Activated T-cell treated with anti-CD3 and anti-CD28 coated beads, Interleukin-2, amount 50 U/mL, for 24 hours (primary cell): ENCODE measurements at regions not wholly inside any gene's neighbourhood (a gene's known extent, or its start where the extent isn't known, plus 50 kb on each side); places are given as distances from the start of the nearest gene placed in this dataset.
"Not testable (repeated sequence)": the region's sequence is repeated elsewhere in the genome, so short reads cannot be mapped to it uniquely, and the experiment has no call there.

Experiments used
- DNase-seq: peaks from one replicate; pipeline ENCODE4 v3.0.0-alpha.2; 2020
- H3K27ac Mint-ChIP-seq: 2 replicates; pipeline ENCODE4 v1.8.0; 2020; ENCODE audit warnings: mild to moderate bottlenecking, mixed read lengths
- H3K27me3 Mint-ChIP-seq: 2 replicates; pipeline ENCODE4 v1.8.0; 2020; ENCODE audit warnings: mixed read lengths
- H3K36me3 Mint-ChIP-seq: 2 replicates; pipeline ENCODE4 v1.8.0; 2020; ENCODE audit warnings: low read depth, mixed read lengths
- H3K4me1 Mint-ChIP-seq: 2 replicates; pipeline ENCODE4 v1.8.0; 2020; ENCODE audit warnings: low read depth, mixed read lengths
- H3K4me3 Mint-ChIP-seq: 2 replicates; pipeline ENCODE4 v1.8.0; 2020; ENCODE audit warnings: mild to moderate bottlenecking, moderate library complexity, mixed read lengths
- H3K9me3 Mint-ChIP-seq: 2 replicates; pipeline ENCODE4 v1.8.0; 2020; ENCODE audit warnings: mixed read lengths

- Mint-ChIP-seq H3K4me3 (no peak overlapping the region), H3K27me3 (no peaks in the 10 kb centered on the region), H3K27ac (no peak overlapping the region), H3K4me1 (no peaks in the 10 kb centered on the region), H3K36me3 (no peaks in the 10 kb centered on the region), H3K9me3 (no peaks in the 10 kb centered on the region)
- DNase-seq: no peak
These were observed 580.9 kb upstream of the TMEFF2 start for GRCh38 chr2:192775459-192776262.

GRCh38 chr2:192775011-192775410, 580.3 kb upstream of the TMEFF2 start:
- H3K27ac Mint-ChIP-seq: no peak overlapping the region

GRCh38 chr2:192773044-192773443, 578.3 kb upstream of the TMEFF2 start:
- DNase-seq: no peak
- H3K36me3 Mint-ChIP-seq: no peaks in the 10 kb centered on the region

More at GRCh38 chr2:192775011-192775410, 580.3 kb upstream of the TMEFF2 start:
- no peak overlapping the region for H3K4me3 Mint-ChIP-seq
- H3K27me3 Mint-ChIP-seq: no peaks in the 10 kb centered on the region
- no peaks in the 10 kb centered on the region for H3K4me1 Mint-ChIP-seq
- no peak for DNase-seq
- no peaks in the 10 kb centered on the region for H3K36me3 Mint-ChIP-seq
- no peaks in the 10 kb centered on the region for H3K9me3 Mint-ChIP-seq

GRCh38 chr2:192749611-192750200, 555.0 kb upstream of the TMEFF2 start:
- no peaks in the 10 kb centered on the region for H3K27me3 Mint-ChIP-seq
- no peaks in the 10 kb centered on the region for H3K36me3 Mint-ChIP-seq
- no peaks in the 10 kb centered on the region for H3K4me1 Mint-ChIP-seq
- DNase-seq: no peak
- H3K9me3 Mint-ChIP-seq: no peaks in the 10 kb centered on the region
- no peak overlapping the region for H3K27ac Mint-ChIP-seq
- no peak overlapping the region for H3K4me3 Mint-ChIP-seq

More at GRCh38 chr2:192773044-192773443, 578.3 kb upstream of the TMEFF2 start:
- H3K27me3 Mint-ChIP-seq: no peaks in the 10 kb centered on the region
- H3K9me3 Mint-ChIP-seq: no peaks in the 10 kb centered on the region
- H3K4me3 Mint-ChIP-seq: no peak overlapping the region
- H3K4me1 Mint-ChIP-seq: no peaks in the 10 kb centered on the region
- H3K27ac Mint-ChIP-seq: no peak overlapping the region

GRCh38 chr2:192741889-192742288, 547.2 kb upstream of the TMEFF2 start:
- H3K4me1 Mint-ChIP-seq: no peaks in the 10 kb centered on the region
- no peaks in the 10 kb centered on the region for H3K36me3 Mint-ChIP-seq
- H3K4me3 Mint-ChIP-seq: no peak overlapping the region
- H3K27ac Mint-ChIP-seq: no peak overlapping the region
- no peak for DNase-seq
- peaks cover 3% of the 10 kb centered on the region for H3K9me3 Mint-ChIP-seq
- no peaks in the 10 kb centered on the region for H3K27me3 Mint-ChIP-seq

GRCh38 chr2:192735447-192735846, 540.7 kb upstream of the TMEFF2 start:
- Mint-ChIP-seq H3K4me1 (no peaks in the 10 kb centered on the region), H3K9me3 (no peaks in the 10 kb centered on the region), H3K36me3 (no peaks in the 10 kb centered on the region), H3K27ac (no peak overlapping the region), H3K27me3 (no peaks in the 10 kb centered on the region), H3K4me3 (no peak overlapping the region)
- DNase-seq: no peak

- no peak for DNase-seq
- Mint-ChIP-seq H3K27ac (no peak overlapping the region), H3K36me3 (no peaks in the 10 kb centered on the region), H3K9me3 (no peaks in the 10 kb centered on the region), H3K4me1 (no peaks in the 10 kb centered on the region), H3K27me3 (no peaks in the 10 kb centered on the region), H3K4me3 (no peak overlapping the region)
These were observed 534.6 kb upstream of the TMEFF2 start for GRCh38 chr2:192729369-192729768.

- Mint-ChIP-seq H3K4me3 (no peak overlapping the region), H3K9me3 (peaks cover 2% of the 10 kb centered on the region), H3K27me3 (no peaks in the 10 kb centered on the region), H3K36me3 (no peaks in the 10 kb centered on the region), H3K4me1 (no peaks in the 10 kb centered on the region), H3K27ac (no peak overlapping the region)
- no peak for DNase-seq
These were observed 531.3 kb upstream of the TMEFF2 start for GRCh38 chr2:192725991-192726390.

GRCh38 chr2:192719629-192720028, 524.9 kb upstream of the TMEFF2 start:
- H3K9me3 Mint-ChIP-seq: peaks cover 2% of the 10 kb centered on the region
- no peaks in the 10 kb centered on the region for H3K27me3 Mint-ChIP-seq
- no peak for DNase-seq
- H3K4me1 Mint-ChIP-seq: no peaks in the 10 kb centered on the region
- no peak overlapping the region for H3K4me3 Mint-ChIP-seq
- H3K36me3 Mint-ChIP-seq: no peaks in the 10 kb centered on the region
- no peak overlapping the region for H3K27ac Mint-ChIP-seq

GRCh38 chr2:192718340-192718739, 523.6 kb upstream of the TMEFF2 start:
- H3K4me3 Mint-ChIP-seq: no peak overlapping the region
- no peaks in the 10 kb centered on the region for H3K36me3 Mint-ChIP-seq
- H3K27ac Mint-ChIP-seq: no peak overlapping the region
- peaks cover 2% of the 10 kb centered on the region for H3K9me3 Mint-ChIP-seq
- DNase-seq: no peak
- no peaks in the 10 kb centered on the region for H3K4me1 Mint-ChIP-seq
- H3K27me3 Mint-ChIP-seq: no peaks in the 10 kb centered on the region

GRCh38 chr2:192700934-192701333, 506.2 kb upstream of the TMEFF2 start:
- Mint-ChIP-seq H3K36me3 (no peaks in the 10 kb centered on the region), H3K27ac (no peak overlapping the region), H3K4me1 (no peaks in the 10 kb centered on the region), H3K4me3 (no peak overlapping the region), H3K9me3 (no peaks in the 10 kb centered on the region), H3K27me3 (no peaks in the 10 kb centered on the region)
- DNase-seq: no peak

- DNase-seq: no peak
- Mint-ChIP-seq H3K27ac (no peak overlapping the region), H3K27me3 (no peaks in the 10 kb centered on the region), H3K36me3 (no peaks in the 10 kb centered on the region), H3K4me3 (no peak overlapping the region), H3K9me3 (no peaks in the 10 kb centered on the region), H3K4me1 (no peaks in the 10 kb centered on the region)
These were observed 503.1 kb upstream of the TMEFF2 start for GRCh38 chr2:192697880-192698279.

- H3K36me3 Mint-ChIP-seq: no peaks in the 10 kb centered on the region
- no peaks in the 10 kb centered on the region for H3K4me1 Mint-ChIP-seq
- no peaks in the 10 kb centered on the region for H3K27me3 Mint-ChIP-seq
- no peak for DNase-seq
- no peak overlapping the region for H3K27ac Mint-ChIP-seq
- no peaks in the 10 kb centered on the region for H3K9me3 Mint-ChIP-seq
- no peak overlapping the region for H3K4me3 Mint-ChIP-seq
These were observed 502.1 kb upstream of the TMEFF2 start for GRCh38 chr2:192696857-192697256.

- H3K9me3 Mint-ChIP-seq: no peaks in the 10 kb centered on the region
- no peaks in the 10 kb centered on the region for H3K27me3 Mint-ChIP-seq
- H3K27ac Mint-ChIP-seq: no peak overlapping the region
- H3K36me3 Mint-ChIP-seq: no peaks in the 10 kb centered on the region
- no peak overlapping the region for H3K4me3 Mint-ChIP-seq
- DNase-seq: no peak
- no peaks in the 10 kb centered on the region for H3K4me1 Mint-ChIP-seq
These were observed 492.3 kb upstream of the TMEFF2 start for GRCh38 chr2:192687015-192687414.

GRCh38 chr2:192682511-192682910, 487.8 kb upstream of the TMEFF2 start:
- H3K4me3 Mint-ChIP-seq, H3K9me3 Mint-ChIP-seq, H3K4me1 Mint-ChIP-seq, H3K36me3 Mint-ChIP-seq, DNase-seq, H3K27me3 Mint-ChIP-seq, H3K27ac Mint-ChIP-seq: not testable (repeated sequence)
